ENCODE measurements at regions not wholly inside any gene's neighbourhood (a gene's known extent, or its start where the extent isn't known, plus 50 kb on each side); places are given as distances from the start of the nearest gene placed in this dataset.
A peak's percentile ranks its signal among the peaks of the same experiment; 100 is the strongest.

DNA sequence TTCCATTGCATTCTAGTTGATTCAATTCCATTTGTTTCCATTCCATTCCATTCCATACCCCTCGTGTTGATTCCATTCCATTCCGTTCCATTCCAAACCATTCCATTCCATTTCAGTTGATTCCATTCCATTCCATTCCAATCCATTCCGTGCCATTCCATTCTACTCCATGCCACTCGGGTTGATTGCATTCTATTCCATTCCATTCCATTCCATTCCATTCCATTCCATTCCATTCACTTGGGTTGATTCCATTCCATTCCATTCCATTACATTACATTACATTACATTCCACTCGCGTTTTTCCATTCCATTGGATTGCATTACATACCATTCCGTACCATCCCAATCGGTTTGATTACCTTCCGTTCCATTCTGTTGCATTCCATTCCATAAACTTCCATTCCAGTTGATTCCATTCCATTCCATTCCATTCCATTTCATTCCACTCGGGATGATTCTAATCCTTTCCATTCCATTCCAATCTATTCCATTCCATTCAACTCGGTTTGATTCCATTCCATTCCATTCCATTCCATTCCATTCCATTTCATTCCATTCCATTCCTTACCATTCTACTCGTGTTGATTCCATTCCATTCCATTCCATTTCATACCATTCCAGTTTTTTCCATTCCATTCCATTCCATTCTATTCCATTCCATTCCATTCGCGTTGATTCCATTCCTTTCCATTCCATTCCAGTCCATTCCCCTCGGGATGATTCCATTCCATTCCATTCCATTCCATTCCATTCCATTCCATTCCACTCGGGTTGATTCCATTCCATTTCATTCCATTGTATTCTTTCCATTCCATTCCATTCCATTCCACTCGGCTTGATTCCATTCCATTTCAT is 1140.4 kb downstream of the RPIA start:
- Mint-ChIP-seq H3K4me3 (ENCODE audit: unreplicated experiment) (no peak overlapping the region), H3K27me3 (ENCODE audit: low read depth, unreplicated experiment) (no peaks in the 10 kb centered on the region), H3K27ac (ENCODE audit: unreplicated experiment) (no peak overlapping the region), H3K4me1 (ENCODE audit: low read depth, unreplicated experiment) (no peaks in the 10 kb centered on the region), H3K36me3 (ENCODE audit: low read depth, unreplicated experiment) (peaks cover 2% of the 10 kb centered on the region), H3K9me3 (ENCODE audit: unreplicated experiment) (peaks cover 51% of the 10 kb centered on the region)
- no peaks in the 10 kb centered on the region for H3K4me1 ChIP-seq (ENCODE audit: insufficient read depth, low read length)
- no peak overlapping the region for H2AFZ ChIP-seq (ENCODE audit: low read depth, low read length)
- H3K4me3 ChIP-seq (ENCODE audit: insufficient read depth, low read depth, low read length): no peak overlapping the region
- H3K27me3 ChIP-seq (ENCODE audit: insufficient read depth, low read length): no peaks in the 10 kb centered on the region
- no peak for DNase-seq (ENCODE audit: low read depth)
- H3K27ac ChIP-seq (ENCODE audit: low read depth, low read length): no peak overlapping the region
- H3K36me3 ChIP-seq (ENCODE audit: insufficient read depth, low read length): no peaks in the 10 kb centered on the region
- peaks cover 20% of the 10 kb centered on the region for H3K9me3 ChIP-seq (ENCODE audit: insufficient read depth, low read depth, low read length)
- FAIRE-seq: no peak
- H3K9ac ChIP-seq (ENCODE audit: low read length): no peak overlapping the region
- H4K20me1 ChIP-seq (ENCODE audit: insufficient read depth, low read length): no peaks in the 10 kb centered on the region
- TF ChIP-seq, protein P1, sequence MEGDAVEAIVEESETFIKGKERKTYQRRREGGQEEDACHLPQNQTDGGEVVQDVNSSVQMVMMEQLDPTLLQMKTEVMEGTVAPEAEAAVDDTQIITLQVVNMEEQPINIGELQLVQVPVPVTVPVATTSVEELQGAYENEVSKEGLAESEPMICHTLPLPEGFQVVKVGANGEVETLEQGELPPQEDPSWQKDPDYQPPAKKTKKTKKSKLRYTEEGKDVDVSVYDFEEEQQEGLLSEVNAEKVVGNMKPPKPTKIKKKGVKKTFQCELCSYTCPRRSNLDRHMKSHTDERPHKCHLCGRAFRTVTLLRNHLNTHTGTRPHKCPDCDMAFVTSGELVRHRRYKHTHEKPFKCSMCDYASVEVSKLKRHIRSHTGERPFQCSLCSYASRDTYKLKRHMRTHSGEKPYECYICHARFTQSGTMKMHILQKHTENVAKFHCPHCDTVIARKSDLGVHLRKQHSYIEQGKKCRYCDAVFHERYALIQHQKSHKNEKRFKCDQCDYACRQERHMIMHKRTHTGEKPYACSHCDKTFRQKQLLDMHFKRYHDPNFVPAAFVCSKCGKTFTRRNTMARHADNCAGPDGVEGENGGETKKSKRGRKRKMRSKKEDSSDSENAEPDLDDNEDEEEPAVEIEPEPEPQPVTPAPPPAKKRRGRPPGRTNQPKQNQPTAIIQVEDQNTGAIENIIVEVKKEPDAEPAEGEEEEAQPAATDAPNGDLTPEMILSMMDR (IDR thresholded peaks at IDR 0.05; ENCODE audit: insufficient read depth, low read depth, low read length): no peak
- no peak for TF ChIP-seq EZH2 (IDR thresholded peaks at IDR 0.05; ENCODE audit: insufficient read depth, low read length)
- H3K4me2 ChIP-seq (ENCODE audit: low read length): no peak overlapping the region
- H3K79me2 ChIP-seq (ENCODE audit: insufficient read depth, low read length): no peaks in the 10 kb centered on the region

- no peaks in the 10 kb centered on the region for H4K20me1 ChIP-seq (ENCODE audit: insufficient read depth, low read length)
- H3K27me3 ChIP-seq (ENCODE audit: insufficient read depth, low read length): no peaks in the 10 kb centered on the region
- no peaks in the 10 kb centered on the region for H3K79me2 ChIP-seq (ENCODE audit: insufficient read depth, low read length)
- DNase-seq (ENCODE audit: low read depth): no peak
- H3K4me2 ChIP-seq (ENCODE audit: low read length): no peak overlapping the region
- no peak overlapping the region for H3K27ac ChIP-seq (ENCODE audit: low read depth, low read length)
- no peaks in the 10 kb centered on the region for H3K4me1 ChIP-seq (ENCODE audit: insufficient read depth, low read length)
- peaks cover 2% of the 10 kb centered on the region for H3K36me3 Mint-ChIP-seq (ENCODE audit: low read depth, unreplicated experiment)
- no peak overlapping the region for H3K4me3 ChIP-seq (ENCODE audit: insufficient read depth, low read depth, low read length)
- TF ChIP-seq, protein P1 (IDR thresholded peaks at IDR 0.05; ENCODE audit: insufficient read depth, low read depth, low read length): no peak
- TF ChIP-seq EZH2 (IDR thresholded peaks at IDR 0.05; ENCODE audit: insufficient read depth, low read length): no peak
- no peaks in the 10 kb centered on the region for H3K4me1 Mint-ChIP-seq (ENCODE audit: low read depth, unreplicated experiment)
- H3K9ac ChIP-seq (ENCODE audit: low read length): no peak overlapping the region
- H3K9me3 ChIP-seq (ENCODE audit: insufficient read depth, low read depth, low read length): peaks cover 31% of the 10 kb centered on the region
- no peak overlapping the region for H3K4me3 Mint-ChIP-seq (ENCODE audit: unreplicated experiment)
- H3K27me3 Mint-ChIP-seq (ENCODE audit: low read depth, unreplicated experiment): no peaks in the 10 kb centered on the region
- peaks cover 60% of the 10 kb centered on the region for H3K9me3 Mint-ChIP-seq (ENCODE audit: unreplicated experiment)
- no peak overlapping the region for H2AFZ ChIP-seq (ENCODE audit: low read depth, low read length)
- FAIRE-seq: no peak
- H3K27ac Mint-ChIP-seq (ENCODE audit: unreplicated experiment): no peak overlapping the region
- no peaks in the 10 kb centered on the region for H3K36me3 ChIP-seq (ENCODE audit: insufficient read depth, low read length)
These were observed 1141.8 kb downstream of the RPIA start for GRCh38 chr2:89833116-89833779.

GRCh38 chr2:89833780-89834117 is 1142.3 kb downstream of the RPIA start:
- no peak overlapping the region for H3K4me2 ChIP-seq (ENCODE audit: low read length)
- H3K4me3 Mint-ChIP-seq (ENCODE audit: unreplicated experiment): no peak overlapping the region
- TF ChIP-seq, protein P1 (IDR thresholded peaks at IDR 0.05; ENCODE audit: insufficient read depth, low read depth, low read length): no peak
- TF ChIP-seq EZH2 (IDR thresholded peaks at IDR 0.05; ENCODE audit: insufficient read depth, low read length): no peak
- H4K20me1 ChIP-seq (ENCODE audit: insufficient read depth, low read length): no peaks in the 10 kb centered on the region
- H3K9ac ChIP-seq (ENCODE audit: low read length): no peak overlapping the region
- H3K9me3 Mint-ChIP-seq (ENCODE audit: unreplicated experiment): peaks cover 65% of the 10 kb centered on the region
- H3K27ac Mint-ChIP-seq (ENCODE audit: unreplicated experiment): no peak overlapping the region
- no peak overlapping the region for H2AFZ ChIP-seq (ENCODE audit: low read depth, low read length)
- no peaks in the 10 kb centered on the region for H3K4me1 Mint-ChIP-seq (ENCODE audit: low read depth, unreplicated experiment)
- H3K27me3 ChIP-seq (ENCODE audit: insufficient read depth, low read length): no peaks in the 10 kb centered on the region
- peaks cover 36% of the 10 kb centered on the region for H3K9me3 ChIP-seq (ENCODE audit: insufficient read depth, low read depth, low read length)
- no peaks in the 10 kb centered on the region for H3K4me1 ChIP-seq (ENCODE audit: insufficient read depth, low read length)
- DNase-seq (ENCODE audit: low read depth): peak; percentile 54
- H3K27me3 Mint-ChIP-seq (ENCODE audit: low read depth, unreplicated experiment): no peaks in the 10 kb centered on the region
- H3K79me2 ChIP-seq (ENCODE audit: insufficient read depth, low read length): no peaks in the 10 kb centered on the region
- FAIRE-seq: no peak
- H3K4me3 ChIP-seq (ENCODE audit: insufficient read depth, low read depth, low read length): no peak overlapping the region
- no peaks in the 10 kb centered on the region for H3K36me3 ChIP-seq (ENCODE audit: insufficient read depth, low read length)
- H3K27ac ChIP-seq (ENCODE audit: low read depth, low read length): no peak overlapping the region
- H3K36me3 Mint-ChIP-seq (ENCODE audit: low read depth, unreplicated experiment): peaks cover 2% of the 10 kb centered on the region
